ENCODE measurements at regions not wholly inside any gene's neighbourhood (a gene's known extent, or its start where the extent isn't known, plus 50 kb on each side); places are given as distances from the start of the nearest gene placed in this dataset.

DNA sequence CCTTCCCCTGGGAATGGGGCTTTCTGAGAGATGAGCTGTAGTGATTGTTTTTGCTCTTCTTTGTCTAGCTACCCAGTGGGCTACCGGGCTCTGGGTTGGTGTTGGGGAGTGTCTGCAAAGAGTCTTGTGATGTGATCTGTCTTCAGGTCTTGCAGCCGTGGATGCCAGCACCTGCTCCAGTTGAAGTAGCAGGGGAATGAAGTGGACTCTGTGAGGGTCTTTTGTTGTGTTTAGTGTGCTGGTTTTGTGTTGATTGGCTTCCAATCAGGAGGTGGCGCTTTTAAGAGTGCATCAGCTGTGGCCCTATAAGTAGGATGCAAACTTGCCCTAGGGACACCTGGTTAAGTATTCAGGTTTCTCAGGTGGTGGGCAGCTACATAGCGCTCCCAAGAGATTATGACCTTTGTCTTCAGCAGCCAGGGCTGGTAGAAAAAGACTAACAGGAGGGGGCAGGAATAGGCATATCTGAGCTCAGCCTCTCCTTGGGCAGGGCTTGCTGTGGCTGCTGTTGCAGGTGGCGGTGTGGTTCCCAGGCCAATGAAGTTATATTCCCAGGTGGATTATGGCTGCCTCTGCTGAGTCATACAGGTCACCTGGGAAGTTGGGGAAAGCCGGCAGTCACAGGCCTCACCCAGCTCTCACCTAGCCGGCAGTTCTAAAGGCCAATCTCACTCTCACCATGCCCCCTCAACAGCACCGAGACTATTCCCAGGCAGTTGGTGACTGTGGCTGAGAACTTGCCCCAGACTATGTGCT, 315.7 kb upstream of the C11orf87 start:
- TF ChIP-seq POLR2A (IDR thresholded peaks at IDR 0.05) = no peak
- TF ChIP-seq, protein P1, sequence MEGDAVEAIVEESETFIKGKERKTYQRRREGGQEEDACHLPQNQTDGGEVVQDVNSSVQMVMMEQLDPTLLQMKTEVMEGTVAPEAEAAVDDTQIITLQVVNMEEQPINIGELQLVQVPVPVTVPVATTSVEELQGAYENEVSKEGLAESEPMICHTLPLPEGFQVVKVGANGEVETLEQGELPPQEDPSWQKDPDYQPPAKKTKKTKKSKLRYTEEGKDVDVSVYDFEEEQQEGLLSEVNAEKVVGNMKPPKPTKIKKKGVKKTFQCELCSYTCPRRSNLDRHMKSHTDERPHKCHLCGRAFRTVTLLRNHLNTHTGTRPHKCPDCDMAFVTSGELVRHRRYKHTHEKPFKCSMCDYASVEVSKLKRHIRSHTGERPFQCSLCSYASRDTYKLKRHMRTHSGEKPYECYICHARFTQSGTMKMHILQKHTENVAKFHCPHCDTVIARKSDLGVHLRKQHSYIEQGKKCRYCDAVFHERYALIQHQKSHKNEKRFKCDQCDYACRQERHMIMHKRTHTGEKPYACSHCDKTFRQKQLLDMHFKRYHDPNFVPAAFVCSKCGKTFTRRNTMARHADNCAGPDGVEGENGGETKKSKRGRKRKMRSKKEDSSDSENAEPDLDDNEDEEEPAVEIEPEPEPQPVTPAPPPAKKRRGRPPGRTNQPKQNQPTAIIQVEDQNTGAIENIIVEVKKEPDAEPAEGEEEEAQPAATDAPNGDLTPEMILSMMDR (IDR thresholded peaks at IDR 0.05) = no peak
- TF ChIP-seq EP300 (IDR thresholded peaks at IDR 0.05) = no peak
- TF ChIP-seq POLR2AphosphoS5 (IDR thresholded peaks at IDR 0.05) = no peak

Data from gastroesophageal sphincter (tissue), 3 donors.